Tongue (tissue), 1 donor: ENCODE measurements at regions not wholly inside any gene's neighbourhood (a gene's known extent, or its start where the extent isn't known, plus 50 kb on each side); places are given as distances from the start of the nearest gene placed in this dataset.

Source experiments
- DNase-seq: peaks from one replicate; pipeline ENCODE4 v3.0.0-alpha.2; 2015

- DNase-seq: no peak
Observed at GRCh38 chr2:181243319-181243718, 213.9 kb upstream of the ITGA4 start.

GRCh38 chr2:181250691-181251090 lies 206.5 kb upstream of the ITGA4 start:
- DNase-seq: no peak

DNA sequence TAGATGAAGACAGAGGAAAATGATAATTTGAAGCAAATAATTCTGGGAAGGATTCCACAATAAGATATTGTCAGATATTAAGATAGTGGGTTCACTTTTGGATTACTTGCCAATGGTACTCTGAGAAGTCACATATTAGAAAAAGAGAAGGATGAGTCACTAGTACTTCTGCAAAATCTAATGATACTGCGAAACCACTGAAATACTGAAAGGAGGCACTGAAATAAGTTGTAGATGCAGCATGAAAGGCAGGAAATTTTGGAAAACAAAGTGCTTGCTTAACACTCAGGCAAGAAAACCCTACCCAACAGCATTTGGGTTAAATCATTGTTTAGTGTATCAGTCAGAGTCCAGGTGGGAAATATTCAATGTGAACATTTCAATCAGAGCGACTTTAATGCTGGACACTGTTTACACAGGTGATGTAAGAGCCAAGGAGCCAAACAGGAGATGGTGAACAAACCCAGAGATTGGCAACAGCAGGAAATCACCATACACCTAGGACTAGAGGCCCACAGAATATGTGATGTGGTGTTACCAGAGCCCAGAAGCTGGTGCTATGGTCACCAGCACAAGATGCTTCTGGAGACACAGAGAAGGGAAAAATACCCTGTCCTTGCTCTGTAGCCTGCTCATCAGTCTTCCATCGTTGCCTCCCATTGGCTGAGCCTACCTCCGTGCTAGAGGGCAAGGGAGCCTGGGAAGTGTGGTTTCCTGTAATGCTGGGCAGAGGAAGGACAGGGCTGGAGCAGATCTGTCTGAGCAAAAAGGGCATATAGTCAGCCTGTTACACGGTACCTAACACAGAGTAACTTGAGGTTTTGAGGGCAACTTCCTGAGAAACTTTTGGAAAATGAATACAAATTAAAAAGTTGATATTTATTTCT lies 204.7 kb upstream of the ITGA4 start:
- no peak for DNase-seq

DNA sequence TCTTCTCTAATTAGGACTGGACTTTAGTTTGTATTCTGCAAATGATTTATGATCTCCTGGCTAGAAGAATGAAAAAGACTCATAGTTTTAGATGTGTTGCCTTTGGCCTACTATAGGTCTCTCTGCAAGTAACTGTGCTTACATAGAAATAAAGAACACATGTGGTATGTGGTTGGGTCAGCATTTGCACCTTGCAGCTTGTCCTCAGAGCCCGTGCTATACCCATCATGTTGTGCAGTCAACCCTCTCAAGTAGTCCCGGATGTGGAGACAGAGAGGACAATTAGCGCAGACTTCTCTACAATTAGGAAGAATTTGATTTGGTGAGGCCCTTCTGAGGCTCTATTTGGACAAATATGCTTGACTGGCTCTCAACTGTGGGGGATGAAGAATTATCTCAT lies 203.7 kb upstream of the ITGA4 start:
- DNase-seq: no peak

- DNase-seq: no peak
Observed at GRCh38 chr2:181255651-181256050, 201.5 kb upstream of the ITGA4 start.

- peak; percentile 68 for DNase-seq
Observed at GRCh38 chr2:181258720-181259119, 198.5 kb upstream of the ITGA4 start.

DNA sequence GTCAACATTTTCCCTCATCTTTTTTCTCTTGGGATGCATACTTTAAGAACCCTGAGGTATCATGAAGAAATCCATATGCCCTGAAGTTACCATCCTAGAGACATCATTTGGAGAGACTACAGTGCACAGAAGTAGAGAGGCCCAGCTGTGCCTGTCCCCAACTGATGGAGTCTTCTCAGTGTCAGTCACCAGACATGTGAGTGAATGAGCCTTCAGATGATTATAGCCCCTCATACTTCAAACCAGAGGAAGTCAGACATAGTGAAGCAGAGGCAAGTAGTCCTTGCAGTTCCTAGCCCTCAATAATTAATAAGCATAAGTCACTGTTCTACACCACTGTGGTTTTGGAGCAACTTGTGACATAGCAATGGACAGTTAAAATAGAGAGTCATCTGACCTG lies 194.4 kb upstream of the ITGA4 start:
- DNase-seq: no peak

- DNase-seq: no peak
Observed at GRCh38 chr2:181264001-181264400, 193.2 kb upstream of the ITGA4 start.

GRCh38 chr2:181264441-181264840 lies 192.7 kb upstream of the ITGA4 start:
- no peak for DNase-seq

DNA sequence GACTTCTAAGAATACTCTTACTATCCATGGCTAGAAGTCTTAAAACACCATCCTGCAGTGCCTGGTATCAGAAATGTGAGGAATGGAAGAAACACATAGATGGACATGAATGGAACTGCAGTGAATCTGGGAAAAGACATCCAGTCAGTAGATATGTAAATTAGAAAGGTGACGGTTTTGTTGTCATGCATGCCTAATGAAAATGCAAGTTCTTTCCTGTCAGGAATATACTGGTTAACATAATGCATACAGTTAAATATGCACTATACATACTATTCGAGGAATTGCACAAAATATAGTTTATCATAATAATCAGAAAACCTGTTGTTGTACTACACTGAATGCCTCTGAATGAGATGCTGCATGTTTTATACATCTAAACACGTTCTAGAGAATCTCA lies 190.6 kb upstream of the ITGA4 start:
- DNase-seq: no peak

DNA sequence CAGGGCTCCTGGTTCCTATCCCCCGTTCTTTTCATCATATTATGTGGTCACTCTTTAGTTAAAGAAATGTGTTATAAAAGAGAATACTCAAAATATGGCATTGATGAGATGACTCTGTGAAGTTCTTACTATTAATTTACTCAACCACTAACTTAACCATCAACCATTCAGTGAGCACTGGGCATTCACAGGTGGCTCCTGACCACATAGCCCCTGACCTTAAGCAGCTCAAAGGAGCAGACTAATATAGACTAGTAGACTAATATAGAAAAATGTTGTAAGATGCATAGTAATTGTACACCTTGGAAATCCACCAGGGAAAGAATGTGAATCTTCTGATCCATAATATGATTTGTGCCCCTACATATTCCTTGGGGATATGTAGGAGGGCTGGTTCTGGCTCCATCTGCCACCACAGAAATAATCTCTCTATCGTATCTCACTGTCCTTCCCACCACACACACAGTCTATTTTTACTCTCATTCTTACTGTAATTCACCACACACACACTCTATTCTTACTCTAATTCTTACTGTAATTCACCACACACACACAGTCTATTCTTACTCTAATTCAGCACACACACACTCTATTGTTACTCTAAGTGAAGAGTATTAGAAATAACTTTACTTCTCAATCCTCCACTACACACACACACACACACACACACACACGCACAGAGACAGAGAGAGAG lies 188.9 kb upstream of the ITGA4 start:
- peak; percentile 16 for DNase-seq

DNA sequence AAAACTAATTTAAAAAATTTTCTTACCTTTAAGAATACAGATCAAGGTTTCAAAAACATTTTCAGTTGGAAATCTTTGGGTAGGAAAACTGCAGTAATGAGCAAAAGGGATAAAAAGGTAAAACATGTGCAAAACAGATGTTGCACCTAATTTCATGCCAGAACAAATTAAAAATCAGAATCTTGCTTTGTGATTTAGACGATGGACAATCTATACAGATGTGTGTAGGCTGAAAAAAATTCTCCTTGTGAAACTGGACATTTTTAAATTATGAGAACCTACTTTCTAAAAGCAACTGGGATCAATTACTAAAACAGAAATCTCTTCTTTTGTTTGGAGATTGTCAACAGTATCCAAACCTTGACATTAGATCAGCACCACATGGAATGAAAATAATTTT lies 183.2 kb upstream of the ITGA4 start:
- DNase-seq: peak; percentile 46

DNA sequence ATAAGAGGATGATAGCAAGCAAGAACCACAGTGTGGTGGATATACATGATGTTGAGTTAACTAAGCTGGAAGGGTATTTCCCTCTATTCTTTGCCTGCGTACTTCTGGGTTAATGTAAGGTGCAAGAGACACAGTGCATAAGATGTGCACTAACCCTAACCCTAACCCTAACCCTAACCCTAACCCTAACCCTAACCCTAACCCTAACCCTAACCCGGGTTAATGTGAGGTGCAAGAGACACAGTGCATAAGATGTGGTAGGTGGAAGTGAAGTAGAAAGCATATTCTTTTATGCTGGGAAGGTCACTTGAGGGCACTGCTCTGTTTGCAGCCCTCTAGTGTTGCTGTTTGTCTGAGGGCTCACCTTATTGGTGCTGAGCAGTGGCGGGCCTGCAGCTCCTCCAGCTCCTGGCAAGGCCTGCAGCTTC lies 181.5 kb upstream of the ITGA4 start:
- DNase-seq: no peak

DNA sequence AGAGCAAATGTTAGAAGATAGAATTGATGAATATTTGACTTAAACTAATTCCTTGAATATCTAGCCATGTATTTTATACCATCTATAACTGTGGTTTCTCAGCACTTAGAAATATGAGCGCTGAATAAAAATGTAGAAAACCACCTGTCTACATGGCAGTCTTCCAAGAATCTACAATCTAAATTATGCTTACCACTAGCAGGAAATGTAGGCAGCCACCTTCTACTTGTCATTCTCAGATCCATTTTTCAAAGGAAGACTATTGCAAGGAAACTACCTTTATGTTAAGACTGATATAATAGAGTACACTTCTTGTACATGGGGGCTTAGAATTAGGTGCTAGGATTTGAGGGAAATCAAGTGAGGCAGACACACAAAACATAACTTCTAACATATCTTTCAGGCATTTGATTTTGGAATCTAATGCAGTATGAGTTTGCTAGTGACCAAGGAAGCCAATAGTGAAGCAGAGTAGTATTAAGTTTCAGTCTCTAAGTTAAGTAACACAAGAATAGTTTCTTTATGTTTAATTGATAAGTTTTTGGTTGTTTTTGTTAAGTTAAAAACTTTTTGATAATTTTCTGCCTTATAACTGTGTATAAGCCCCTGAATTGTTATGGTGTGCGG lies 175.9 kb upstream of the ITGA4 start:
- peak; percentile 28 for DNase-seq

DNA sequence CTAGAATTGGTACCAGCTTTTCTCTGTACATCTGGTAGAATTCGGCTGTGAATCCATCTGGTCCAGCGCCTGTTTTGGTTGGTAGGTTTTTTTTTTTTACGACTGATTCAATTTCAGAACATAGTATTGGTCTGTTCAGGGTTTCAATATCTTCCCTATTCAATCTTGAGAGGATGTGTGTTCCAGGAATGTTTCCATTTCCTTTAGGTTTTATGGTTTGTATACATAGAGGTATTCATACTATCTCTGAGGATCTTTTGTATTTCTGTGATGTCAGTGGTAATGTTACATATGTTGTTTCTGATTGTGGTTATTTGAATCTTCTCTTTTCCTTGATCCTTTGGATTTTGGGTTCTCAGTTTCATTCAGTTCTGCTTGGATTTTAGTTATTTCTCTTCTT lies 172.1 kb upstream of the ITGA4 start:
- DNase-seq: no peak

DNA sequence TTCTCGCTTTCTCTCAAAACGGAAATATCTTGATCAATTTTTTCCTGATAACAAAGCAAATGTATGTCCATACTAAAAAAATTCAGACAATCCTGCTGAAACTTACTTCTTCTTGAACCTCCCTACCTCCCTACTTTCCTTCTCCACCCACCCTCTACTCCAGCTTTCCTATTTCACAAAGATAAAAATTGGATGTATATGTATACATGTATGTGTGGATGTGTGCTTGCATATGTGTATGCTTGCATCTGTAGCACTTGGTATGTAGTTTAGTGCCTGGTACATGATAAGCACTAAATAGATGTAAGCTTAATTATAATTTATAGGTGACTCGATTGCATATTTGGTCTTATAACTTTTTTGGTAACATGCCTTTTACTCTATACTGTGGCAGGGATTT lies 167.5 kb upstream of the ITGA4 start:
- no peak for DNase-seq

DNA sequence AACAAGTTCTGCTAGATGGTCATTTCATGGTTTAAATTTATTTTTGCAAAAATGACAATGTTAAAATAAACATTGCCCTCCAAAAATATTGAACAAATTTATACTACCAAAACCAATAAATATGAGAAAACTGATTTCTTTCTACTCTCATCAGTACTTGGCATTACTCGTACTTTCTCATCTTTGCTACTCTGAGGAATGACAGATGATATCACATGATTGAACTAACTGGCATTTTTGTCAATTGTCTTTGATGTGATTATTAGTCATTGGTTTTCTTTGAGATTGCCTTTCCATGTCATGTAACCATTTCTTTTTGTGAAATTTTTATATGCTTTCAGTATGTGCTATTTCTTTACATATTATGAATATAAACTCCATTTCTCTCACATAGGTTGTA lies 167.0 kb upstream of the ITGA4 start:
- no peak for DNase-seq

- DNase-seq: no peak
Observed at GRCh38 chr2:181294979-181295378, 162.2 kb upstream of the ITGA4 start.

DNA sequence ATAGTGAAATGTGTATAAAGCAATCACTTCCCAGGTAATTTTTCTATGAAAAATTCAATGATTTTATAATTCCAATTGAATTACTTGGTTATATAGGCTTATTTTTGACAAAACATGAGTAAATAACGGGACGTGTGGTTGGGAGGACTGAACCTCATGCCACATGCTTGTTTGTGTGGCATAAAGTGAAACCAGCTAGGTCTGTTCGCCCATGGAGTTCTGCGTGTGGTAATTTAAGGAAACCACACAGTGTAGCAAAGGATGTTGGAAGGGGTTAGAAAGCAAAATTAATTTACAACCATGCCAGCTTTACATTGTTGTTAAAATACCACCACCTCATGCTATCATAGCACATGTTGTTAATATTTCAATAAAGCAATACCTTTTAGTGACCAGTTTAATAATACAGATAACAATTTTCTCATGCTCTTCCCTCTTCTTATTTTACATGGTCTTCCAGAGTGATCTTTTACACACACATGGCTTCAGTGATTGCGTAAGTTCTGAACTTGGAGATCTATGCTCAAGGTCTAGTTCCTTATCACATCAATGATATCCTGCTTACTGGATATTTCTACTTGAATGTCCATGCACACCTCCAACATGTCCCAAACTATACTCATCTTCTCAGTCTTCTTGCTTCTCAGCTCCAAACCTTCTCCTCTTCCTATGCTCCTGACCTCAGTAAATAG lies 156.4 kb upstream of the ITGA4 start:
- no peak for DNase-seq

- DNase-seq: no peak
Observed at GRCh38 chr2:181304011-181304844, 153.0 kb upstream of the ITGA4 start.

- DNase-seq: peak; percentile 22
Observed at GRCh38 chr2:181305301-181306123, 151.7 kb upstream of the ITGA4 start.
